ENCODE measurements at regions not wholly inside any gene's neighbourhood (a gene's known extent, or its start where the extent isn't known, plus 50 kb on each side); places are given as distances from the start of the nearest gene placed in this dataset.
A peak's percentile ranks its signal among the peaks of the same experiment; 100 is the strongest.

DNA sequence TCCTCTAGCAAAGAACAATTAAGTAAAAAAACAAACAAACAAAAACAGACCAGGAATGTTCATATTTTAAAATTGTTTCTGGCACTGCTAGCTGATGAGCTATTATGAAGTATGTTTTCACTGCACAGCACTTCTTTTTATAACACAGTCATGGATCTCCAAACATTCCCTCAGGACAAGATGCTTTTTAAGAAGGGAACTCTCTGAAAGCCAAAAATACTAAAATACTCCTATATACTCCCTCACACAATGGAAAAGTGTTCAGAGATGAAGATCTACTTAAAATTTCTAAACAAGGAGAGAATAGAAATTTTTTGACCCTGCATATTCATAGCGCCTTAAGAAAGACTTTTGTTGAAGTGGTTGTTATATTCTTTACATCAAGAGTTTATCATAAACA, 926.8 kb downstream of the DIAPH3 start:
- no peaks in the 10 kb centered on the region for H3F3A ChIP-seq (replicated peaks; ENCODE audit: low read depth)
- H3K9me2 ChIP-seq (ENCODE audit: insufficient read depth) = no peaks in the 10 kb centered on the region
- no peak for TF ChIP-seq EZH2phosphoT487 (IDR thresholded peaks at IDR 0.05; ENCODE audit: unreplicated experiment)
- no peaks in the 10 kb centered on the region for H3K27me3 ChIP-seq (ENCODE audit: insufficient read depth)
- Mint-ChIP-seq H3K36me3 (ENCODE audit: low read depth) (no peaks in the 10 kb centered on the region), H3K9me3 (no peaks in the 10 kb centered on the region), H3K4me3 (no peak overlapping the region), H3K4me1 (no peaks in the 10 kb centered on the region), H3K27me3 (ENCODE audit: insufficient read depth, low read depth, poor library complexity) (no peaks in the 10 kb centered on the region), H3K27ac (no peak overlapping the region)
- no peaks in the 10 kb centered on the region for H4K20me1 ChIP-seq (replicated peaks; ENCODE audit: insufficient read depth)
- ATAC-seq (no peak), DNase-seq (ENCODE audit: low spot score) (no peak)
- no peaks in the 10 kb centered on the region for H3K4me1 ChIP-seq (ENCODE audit: insufficient read depth)
- H3K27ac ChIP-seq (ENCODE audit: low read depth) = no peak overlapping the region
- H2AFZ ChIP-seq = no peak overlapping the region
- no peak overlapping the region for H3K4me3 ChIP-seq
- H3K4me2 ChIP-seq = no peak overlapping the region
- no peaks in the 10 kb centered on the region for H3K79me2 ChIP-seq (replicated peaks; ENCODE audit: insufficient read depth)
- H3K36me3 ChIP-seq (ENCODE audit: insufficient read depth) = no peaks in the 10 kb centered on the region

DNA sequence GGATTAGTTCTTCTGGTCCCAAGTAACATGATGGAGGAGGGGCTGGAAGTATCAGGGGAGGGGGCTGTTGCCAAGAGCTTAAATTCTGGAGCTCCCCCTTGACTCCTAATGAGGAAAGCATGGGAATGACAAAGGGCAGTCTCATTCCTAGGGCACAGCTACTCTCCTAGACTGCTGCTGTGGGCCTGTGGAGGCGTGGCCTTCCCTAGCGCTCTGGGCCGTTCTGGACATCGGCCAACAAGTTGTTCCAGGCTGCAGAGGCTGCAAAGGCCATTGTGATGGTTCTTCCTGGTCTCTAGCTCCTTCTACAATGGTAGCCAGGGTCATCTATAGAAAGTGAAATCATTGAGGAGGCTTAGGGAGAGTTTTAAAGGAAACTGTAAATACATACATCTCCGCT, 916.6 kb downstream of the DIAPH3 start:
- Histone ChIP-seq H3K27ac (ENCODE audit: low read depth) (no peak overlapping the region), H3K4me1 (ENCODE audit: insufficient read depth) (no peaks in the 10 kb centered on the region), H3K27me3 (ENCODE audit: insufficient read depth) (no peaks in the 10 kb centered on the region), H3K36me3 (ENCODE audit: insufficient read depth) (no peaks in the 10 kb centered on the region), H3F3A (replicated peaks; ENCODE audit: low read depth) (no peaks in the 10 kb centered on the region), H3K9me2 (ENCODE audit: insufficient read depth) (no peaks in the 10 kb centered on the region), H4K20me1 (replicated peaks; ENCODE audit: insufficient read depth) (no peaks in the 10 kb centered on the region), H2AFZ (no peak overlapping the region), H3K4me3 (no peak overlapping the region), H3K79me2 (replicated peaks; ENCODE audit: insufficient read depth) (no peaks in the 10 kb centered on the region), H3K4me2 (no peak overlapping the region)
- Mint-ChIP-seq H3K9me3 (no peaks in the 10 kb centered on the region), H3K27me3 (ENCODE audit: insufficient read depth, low read depth, poor library complexity) (no peaks in the 10 kb centered on the region), H3K36me3 (ENCODE audit: low read depth) (no peaks in the 10 kb centered on the region), H3K4me3 (no peak overlapping the region), H3K4me1 (no peaks in the 10 kb centered on the region), H3K27ac (no peak overlapping the region)
- DNase-seq (ENCODE audit: low spot score) (no peak), ATAC-seq (peak; percentile 46; the same call in 1 of the 3 replicates)
- TF ChIP-seq, protein P1, sequence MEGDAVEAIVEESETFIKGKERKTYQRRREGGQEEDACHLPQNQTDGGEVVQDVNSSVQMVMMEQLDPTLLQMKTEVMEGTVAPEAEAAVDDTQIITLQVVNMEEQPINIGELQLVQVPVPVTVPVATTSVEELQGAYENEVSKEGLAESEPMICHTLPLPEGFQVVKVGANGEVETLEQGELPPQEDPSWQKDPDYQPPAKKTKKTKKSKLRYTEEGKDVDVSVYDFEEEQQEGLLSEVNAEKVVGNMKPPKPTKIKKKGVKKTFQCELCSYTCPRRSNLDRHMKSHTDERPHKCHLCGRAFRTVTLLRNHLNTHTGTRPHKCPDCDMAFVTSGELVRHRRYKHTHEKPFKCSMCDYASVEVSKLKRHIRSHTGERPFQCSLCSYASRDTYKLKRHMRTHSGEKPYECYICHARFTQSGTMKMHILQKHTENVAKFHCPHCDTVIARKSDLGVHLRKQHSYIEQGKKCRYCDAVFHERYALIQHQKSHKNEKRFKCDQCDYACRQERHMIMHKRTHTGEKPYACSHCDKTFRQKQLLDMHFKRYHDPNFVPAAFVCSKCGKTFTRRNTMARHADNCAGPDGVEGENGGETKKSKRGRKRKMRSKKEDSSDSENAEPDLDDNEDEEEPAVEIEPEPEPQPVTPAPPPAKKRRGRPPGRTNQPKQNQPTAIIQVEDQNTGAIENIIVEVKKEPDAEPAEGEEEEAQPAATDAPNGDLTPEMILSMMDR (conservative IDR thresholded peaks at IDR 0.05; ENCODE audit: low read depth in 2 of 2) = no peak
- TF ChIP-seq EZH2 (IDR thresholded peaks at IDR 0.05; ENCODE audit: low read depth, unreplicated experiment) = no peak

DNA sequence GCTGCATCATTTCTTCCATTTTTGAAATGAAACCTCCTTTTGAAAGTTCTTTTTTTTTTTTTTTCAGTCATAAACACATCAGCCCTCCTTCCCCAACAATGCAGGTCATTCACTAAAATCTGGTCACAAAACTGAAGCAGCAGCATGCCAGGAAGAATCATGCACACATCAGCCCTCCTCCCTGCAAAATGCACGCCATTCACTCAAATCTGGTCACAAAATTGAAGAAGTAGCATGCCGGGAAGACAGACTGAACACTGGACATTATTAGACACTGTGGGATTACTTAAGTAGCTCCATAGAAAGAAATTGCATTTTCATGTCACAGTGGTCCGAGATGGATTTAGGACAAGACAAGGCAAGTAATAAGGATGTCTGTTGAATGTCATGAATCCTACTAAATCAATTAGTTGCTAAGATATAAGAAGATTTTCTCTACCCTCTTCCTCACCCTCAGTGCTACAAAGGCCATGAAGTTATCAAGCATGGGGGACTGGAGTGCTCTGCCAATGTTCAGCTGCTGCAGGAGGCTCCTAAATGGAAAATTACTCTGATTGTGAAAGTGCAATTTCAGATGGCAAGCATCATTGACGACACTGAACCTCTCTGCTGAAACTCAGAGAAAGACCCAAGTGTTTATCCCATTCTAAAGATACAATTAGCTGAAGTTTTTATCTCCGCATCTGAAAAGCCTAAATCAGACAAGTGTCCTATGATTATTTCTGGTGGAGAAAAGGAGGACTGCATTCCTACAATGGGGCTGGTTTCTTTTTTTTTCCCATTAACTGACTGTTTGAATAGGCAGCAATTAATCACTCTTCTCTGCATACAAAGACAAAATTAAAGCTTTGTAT, 913.2 kb downstream of the DIAPH3 start:
- Mint-ChIP-seq H3K27ac (no peak overlapping the region), H3K4me3 (no peak overlapping the region), H3K27me3 (ENCODE audit: insufficient read depth, low read depth, poor library complexity) (no peaks in the 10 kb centered on the region), H3K36me3 (ENCODE audit: low read depth) (no peaks in the 10 kb centered on the region), H3K4me1 (peaks cover 6% of the 10 kb centered on the region), H3K9me3 (no peaks in the 10 kb centered on the region)
- Histone ChIP-seq H3K27me3 (ENCODE audit: insufficient read depth) (no peaks in the 10 kb centered on the region), H3K79me2 (replicated peaks; ENCODE audit: insufficient read depth) (no peaks in the 10 kb centered on the region), H3K4me2 (no peak overlapping the region), H3F3A (replicated peaks; ENCODE audit: low read depth) (no peaks in the 10 kb centered on the region), H3K9me2 (ENCODE audit: insufficient read depth) (no peaks in the 10 kb centered on the region), H3K4me3 (no peak overlapping the region), H4K20me1 (replicated peaks; ENCODE audit: insufficient read depth) (no peaks in the 10 kb centered on the region), H3K4me1 (ENCODE audit: insufficient read depth) (peaks cover 3% of the 10 kb centered on the region; the same call in 1 of the 2 replicates), H2AFZ (no peak overlapping the region), H3K36me3 (ENCODE audit: insufficient read depth) (no peaks in the 10 kb centered on the region), H3K27ac (ENCODE audit: low read depth) (no peak overlapping the region)
- no peak for DNase-seq (ENCODE audit: low spot score)
- ATAC-seq = no peak
- TF ChIP-seq, protein P2, sequence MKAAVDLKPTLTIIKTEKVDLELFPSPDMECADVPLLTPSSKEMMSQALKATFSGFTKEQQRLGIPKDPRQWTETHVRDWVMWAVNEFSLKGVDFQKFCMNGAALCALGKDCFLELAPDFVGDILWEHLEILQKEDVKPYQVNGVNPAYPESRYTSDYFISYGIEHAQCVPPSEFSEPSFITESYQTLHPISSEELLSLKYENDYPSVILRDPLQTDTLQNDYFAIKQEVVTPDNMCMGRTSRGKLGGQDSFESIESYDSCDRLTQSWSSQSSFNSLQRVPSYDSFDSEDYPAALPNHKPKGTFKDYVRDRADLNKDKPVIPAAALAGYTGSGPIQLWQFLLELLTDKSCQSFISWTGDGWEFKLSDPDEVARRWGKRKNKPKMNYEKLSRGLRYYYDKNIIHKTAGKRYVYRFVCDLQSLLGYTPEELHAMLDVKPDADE (IDR thresholded peaks at IDR 0.05) = no peak
- TF ChIP-seq, protein P3, sequence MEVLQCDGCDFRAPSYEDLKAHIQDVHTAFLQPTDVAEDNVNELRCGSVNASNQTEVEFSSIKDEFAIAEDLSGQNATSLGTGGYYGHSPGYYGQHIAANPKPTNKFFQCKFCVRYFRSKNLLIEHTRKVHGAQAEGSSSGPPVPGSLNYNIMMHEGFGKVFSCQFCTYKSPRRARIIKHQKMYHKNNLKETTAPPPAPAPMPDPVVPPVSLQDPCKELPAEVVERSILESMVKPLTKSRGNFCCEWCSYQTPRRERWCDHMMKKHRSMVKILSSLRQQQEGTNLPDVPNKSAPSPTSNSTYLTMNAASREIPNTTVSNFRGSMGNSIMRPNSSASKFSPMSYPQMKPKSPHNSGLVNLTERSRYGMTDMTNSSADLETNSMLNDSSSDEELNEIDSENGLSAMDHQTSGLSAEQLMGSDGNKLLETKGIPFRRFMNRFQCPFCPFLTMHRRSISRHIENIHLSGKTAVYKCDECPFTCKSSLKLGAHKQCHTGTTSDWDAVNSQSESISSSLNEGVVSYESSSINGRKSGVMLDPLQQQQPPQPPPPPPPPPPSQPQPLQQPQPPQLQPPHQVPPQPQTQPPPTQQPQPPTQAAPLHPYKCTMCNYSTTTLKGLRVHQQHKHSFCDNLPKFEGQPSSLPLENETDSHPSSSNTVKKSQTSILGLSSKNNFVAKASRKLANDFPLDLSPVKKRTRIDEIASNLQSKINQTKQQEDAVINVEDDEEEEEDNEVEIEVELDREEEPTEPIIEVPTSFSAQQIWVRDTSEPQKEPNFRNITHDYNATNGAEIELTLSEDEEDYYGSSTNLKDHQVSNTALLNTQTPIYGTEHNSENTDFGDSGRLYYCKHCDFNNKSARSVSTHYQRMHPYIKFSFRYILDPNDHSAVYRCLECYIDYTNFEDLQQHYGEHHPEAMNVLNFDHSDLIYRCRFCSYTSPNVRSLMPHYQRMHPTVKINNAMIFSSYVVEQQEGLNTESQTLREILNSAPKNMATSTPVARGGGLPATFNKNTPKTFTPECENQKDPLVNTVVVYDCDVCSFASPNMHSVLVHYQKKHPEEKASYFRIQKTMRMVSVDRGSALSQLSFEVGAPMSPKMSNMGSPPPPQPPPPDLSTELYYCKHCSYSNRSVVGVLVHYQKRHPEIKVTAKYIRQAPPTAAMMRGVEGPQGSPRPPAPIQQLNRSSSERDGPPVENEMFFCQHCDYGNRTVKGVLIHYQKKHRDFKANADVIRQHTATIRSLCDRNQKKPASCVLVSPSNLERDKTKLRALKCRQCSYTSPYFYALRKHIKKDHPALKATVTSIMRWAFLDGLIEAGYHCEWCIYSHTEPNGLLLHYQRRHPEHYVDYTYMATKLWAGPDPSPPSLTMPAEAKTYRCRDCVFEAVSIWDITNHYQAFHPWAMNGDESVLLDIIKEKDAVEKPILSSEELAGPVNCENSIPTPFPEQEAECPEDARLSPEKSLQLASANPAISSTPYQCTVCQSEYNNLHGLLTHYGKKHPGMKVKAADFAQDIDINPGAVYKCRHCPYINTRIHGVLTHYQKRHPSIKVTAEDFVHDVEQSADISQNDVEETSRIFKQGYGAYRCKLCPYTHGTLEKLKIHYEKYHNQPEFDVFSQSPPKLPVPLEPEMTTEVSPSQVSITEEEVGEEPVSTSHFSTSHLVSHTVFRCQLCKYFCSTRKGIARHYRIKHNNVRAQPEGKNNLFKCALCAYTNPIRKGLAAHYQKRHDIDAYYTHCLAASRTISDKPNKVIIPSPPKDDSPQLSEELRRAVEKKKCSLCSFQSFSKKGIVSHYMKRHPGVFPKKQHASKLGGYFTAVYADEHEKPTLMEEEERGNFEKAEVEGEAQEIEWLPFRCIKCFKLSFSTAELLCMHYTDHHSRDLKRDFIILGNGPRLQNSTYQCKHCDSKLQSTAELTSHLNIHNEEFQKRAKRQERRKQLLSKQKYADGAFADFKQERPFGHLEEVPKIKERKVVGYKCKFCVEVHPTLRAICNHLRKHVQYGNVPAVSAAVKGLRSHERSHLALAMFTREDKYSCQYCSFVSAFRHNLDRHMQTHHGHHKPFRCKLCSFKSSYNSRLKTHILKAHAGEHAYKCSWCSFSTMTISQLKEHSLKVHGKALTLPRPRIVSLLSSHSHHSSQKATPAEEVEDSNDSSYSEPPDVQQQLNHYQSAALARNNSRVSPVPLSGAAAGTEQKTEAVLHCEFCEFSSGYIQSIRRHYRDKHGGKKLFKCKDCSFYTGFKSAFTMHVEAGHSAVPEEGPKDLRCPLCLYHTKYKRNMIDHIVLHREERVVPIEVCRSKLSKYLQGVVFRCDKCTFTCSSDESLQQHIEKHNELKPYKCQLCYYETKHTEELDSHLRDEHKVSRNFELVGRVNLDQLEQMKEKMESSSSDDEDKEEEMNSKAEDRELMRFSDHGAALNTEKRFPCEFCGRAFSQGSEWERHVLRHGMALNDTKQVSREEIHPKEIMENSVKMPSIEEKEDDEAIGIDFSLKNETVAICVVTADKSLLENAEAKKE (CRISPR knock-in tag; IDR thresholded peaks at IDR 0.05) = no peak
- TF ChIP-seq ZNF114 (CRISPR knock-in tag; IDR thresholded peaks at IDR 0.05) (no peak), CREB1 (CRISPR knock-in tag; IDR thresholded peaks at IDR 0.05; ENCODE audit: low read depth) (no peak)

All from GM23338 (cell line).